22Rv1 (cell line): ENCODE measurements at regions not wholly inside any gene's neighbourhood (a gene's known extent, or its start where the extent isn't known, plus 50 kb on each side); places are given as distances from the start of the nearest gene placed in this dataset.
"Not testable (repeated sequence)": the region's sequence is repeated elsewhere in the genome, so short reads cannot be mapped to it uniquely, and the experiment has no call there.

ENCODE experiments used
- H3K27ac ChIP-seq: fragments of 450-650 bp; 2 replicates; pipeline ENCODE4 v1.5.1; 2017
- ZFX ChIP-seq: fragments of 450-650 bp; IDR thresholded peaks from 2 replicates; pipeline ENCODE4 v1.6.1; 2017; ENCODE audit warnings: antibody characterized with exemption, borderline replicate concordance
- TF ChIP-seq, protein P1 (sequence below): fragments of 450-650 bp; IDR thresholded peaks from 2 replicates; pipeline ENCODE4 v1.5.1; 2017; ENCODE audit warnings: mild to moderate bottlenecking

DNA sequence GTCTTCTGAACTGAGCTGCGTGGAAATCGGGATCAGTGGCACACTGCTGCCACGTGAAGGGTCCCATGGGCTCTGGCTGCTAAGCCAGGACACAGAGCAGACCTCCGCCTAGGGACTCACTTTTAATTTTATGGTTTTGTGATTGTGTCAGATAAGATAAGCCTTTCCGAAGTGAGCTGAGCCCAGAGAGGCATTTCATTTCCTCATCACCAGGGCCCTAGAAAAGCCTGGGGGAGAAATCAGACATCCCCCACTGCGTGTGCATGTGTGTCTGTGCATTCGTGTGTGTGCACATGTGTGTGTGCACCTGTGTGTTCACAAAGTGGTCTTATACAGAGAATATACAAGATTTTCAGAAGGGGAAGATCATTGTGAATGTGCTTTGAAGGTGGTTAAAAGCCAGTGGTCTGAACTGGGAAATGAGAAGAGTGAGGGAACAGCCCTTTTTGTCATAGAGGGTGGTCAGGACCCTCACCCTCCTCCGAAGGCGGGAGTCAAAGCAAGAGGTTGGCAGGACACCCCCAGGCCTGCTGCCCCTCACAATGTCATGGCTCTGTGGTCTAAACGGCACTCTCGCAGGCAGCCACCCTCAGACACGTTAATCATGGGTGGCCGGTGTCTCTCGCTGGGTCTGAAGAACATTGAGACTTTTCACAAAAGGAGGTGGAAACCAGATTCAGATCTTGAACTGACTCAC is 176.1 kb upstream of the PFKP start:
- TF ChIP-seq ZFX, result no peak
- TF ChIP-seq, protein P1, sequence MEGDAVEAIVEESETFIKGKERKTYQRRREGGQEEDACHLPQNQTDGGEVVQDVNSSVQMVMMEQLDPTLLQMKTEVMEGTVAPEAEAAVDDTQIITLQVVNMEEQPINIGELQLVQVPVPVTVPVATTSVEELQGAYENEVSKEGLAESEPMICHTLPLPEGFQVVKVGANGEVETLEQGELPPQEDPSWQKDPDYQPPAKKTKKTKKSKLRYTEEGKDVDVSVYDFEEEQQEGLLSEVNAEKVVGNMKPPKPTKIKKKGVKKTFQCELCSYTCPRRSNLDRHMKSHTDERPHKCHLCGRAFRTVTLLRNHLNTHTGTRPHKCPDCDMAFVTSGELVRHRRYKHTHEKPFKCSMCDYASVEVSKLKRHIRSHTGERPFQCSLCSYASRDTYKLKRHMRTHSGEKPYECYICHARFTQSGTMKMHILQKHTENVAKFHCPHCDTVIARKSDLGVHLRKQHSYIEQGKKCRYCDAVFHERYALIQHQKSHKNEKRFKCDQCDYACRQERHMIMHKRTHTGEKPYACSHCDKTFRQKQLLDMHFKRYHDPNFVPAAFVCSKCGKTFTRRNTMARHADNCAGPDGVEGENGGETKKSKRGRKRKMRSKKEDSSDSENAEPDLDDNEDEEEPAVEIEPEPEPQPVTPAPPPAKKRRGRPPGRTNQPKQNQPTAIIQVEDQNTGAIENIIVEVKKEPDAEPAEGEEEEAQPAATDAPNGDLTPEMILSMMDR, result no peak
- H3K27ac ChIP-seq, result no peak overlapping the region

DNA sequence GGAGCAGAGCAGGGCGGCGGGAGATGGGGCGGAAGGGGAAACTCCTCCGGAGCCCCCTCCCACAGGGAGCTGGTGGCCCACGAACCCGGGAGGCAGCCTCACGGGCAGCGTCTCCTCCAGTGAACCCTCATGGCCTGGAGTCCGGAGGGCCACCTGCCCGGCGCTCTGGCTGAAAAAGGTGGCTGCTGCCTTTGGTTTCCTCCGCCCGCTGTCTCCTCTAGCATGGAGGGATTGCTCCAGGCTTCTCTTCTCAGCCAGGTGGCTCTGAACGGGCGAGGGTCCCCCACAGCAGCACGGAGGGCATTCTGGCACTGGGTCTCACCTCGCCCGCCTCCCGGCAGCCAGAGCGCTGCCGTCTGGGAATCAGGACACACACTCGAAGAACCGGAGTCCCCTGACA is 177.3 kb upstream of the PFKP start:
- TF ChIP-seq, protein P1, result no peak
- TF ChIP-seq ZFX, result no peak
- no peak overlapping the region for H3K27ac ChIP-seq

GRCh38 chr10:2888403-2889004 is 178.8 kb upstream of the PFKP start:
- no peak overlapping the region for H3K27ac ChIP-seq
- TF ChIP-seq, protein P1, result no peak
- no peak for TF ChIP-seq ZFX

DNA sequence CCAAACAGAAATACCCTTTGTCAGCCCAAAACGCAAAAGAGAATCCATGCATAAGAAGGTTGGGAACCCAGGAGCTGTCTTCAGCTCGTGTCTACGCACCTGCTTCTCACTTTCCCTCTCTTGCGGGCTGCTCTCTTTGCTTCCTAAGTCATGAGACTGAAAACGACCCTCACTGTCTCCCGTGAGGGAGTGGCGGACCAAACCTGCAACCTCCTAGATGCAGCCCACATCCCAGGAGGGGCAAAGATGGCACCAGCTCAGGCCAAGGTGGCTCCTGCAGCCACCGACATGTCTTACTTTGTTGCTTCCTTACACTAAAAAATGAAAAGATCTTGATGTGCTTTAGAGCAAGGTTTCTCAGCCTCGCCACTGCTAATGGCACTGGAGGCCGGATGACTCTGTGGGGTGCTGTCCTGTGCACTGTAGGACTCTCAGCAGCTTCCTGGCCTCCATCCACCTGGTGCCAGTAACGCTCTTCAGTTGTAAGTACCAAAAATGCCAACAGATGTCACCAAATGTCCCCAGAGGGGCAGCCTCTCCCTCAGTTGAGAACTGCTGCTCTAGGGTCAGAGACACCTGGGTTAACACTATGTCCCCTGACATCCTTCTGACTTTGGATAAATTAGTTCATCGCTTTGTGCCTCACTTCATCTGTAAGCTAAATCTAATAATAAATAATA is 179.8 kb upstream of the PFKP start:
- no peak overlapping the region for H3K27ac ChIP-seq
- no peak for TF ChIP-seq ZFX
- TF ChIP-seq, protein P1, result no peak

GRCh38 chr10:2886662-2887061 is 180.7 kb upstream of the PFKP start:
- TF ChIP-seq, protein P1, result no peak
- no peak for TF ChIP-seq ZFX
- no peak overlapping the region for H3K27ac ChIP-seq

DNA sequence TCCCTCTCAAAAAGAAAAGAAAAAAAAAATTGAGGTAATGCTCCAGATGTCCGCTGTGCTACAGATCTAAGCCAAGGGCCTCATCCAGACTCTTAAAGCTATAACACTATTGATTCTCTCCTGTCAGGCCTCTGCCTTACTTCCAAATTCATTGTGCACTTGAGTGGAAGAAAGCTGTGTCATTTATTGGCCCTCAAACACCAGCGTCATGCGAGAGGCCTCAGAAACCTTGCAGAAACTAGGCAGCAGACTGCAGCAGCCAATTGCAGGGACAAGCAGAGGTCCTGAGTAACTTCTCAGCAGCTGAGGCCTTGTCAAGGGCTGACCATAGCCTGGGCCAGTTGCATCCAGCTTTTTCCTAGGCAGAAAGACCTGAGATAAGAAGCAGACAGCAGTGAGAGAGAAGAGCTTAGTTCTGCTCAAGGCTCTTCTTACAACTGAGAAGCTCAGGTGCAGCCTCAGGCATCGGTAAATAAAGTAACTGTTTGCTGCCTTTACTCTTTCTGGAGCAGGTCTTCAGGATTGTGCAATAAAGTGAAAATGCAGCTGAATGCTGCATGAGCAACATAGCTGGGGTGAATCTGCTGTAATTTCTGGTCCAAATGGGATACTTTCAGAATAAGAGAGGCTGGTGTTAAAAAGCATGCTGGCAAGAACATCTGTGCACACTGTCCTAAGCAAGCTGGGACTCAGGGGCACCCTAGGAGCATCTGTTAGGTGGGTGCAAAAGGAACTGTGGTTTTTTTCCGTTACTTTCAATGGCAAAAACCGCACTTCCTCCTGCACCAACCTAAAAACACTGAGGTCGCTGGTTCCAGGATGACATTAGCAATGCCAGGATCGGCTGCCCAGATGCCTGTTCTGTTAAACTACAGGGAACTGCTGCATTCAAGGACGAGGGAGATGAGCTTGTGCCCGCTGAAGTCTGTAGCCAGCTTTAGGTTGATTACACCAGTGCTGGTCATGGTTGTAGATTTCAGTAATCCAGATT is 181.8 kb upstream of the PFKP start:
- no peak overlapping the region for H3K27ac ChIP-seq
- TF ChIP-seq, protein P1, result no peak
- no peak for TF ChIP-seq ZFX

DNA sequence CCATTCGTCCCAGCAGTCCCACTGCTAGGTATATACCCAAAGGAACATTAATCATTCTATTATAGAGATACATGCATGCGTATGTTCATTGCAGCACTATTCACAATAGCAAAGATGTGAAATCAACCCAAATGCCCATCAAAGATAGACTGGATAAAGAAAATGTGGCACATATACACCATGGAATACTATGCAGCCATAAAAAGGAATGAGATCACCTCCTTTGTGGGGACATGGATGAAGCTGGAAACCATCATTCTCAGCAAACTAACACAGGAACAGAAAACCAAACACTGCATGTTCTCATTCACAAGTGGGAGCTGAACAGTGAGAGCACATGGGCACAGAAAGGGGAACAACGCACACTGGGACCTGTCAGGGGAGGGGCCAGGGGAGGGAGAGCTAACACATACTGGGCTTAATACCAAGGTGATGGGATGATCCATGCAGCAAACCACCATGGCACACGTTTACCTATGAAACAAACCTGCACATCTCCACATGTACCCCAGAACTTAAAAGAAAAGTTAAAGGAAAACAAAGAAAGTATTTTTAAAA is 183.3 kb upstream of the PFKP start:
- not testable (repeated sequence) for H3K27ac ChIP-seq
